Immature natural killer cell (primary cell): ENCODE measurements at regions not wholly inside any gene's neighbourhood (a gene's known extent, or its start where the extent isn't known, plus 50 kb on each side); places are given as distances from the start of the nearest gene placed in this dataset.

Experiments used
- DNase-seq, 3 donors: peaks; one replicate each; pipeline ENCODE4 v3.0.0; 2022; ENCODE audit warnings: mixed read lengths in 1 of 3
- H3K27ac Mint-ChIP-seq, 6 donors: one replicate each; pipeline ENCODE4 v1.8.0; 2020; ENCODE audit warnings: mixed read lengths in 6 of 6, mild to moderate bottlenecking in 5 of 6, inconsistent platforms in 4 of 6, moderate library complexity in 3 of 6
- H3K27me3 Mint-ChIP-seq, 3 donors: one replicate each; pipeline ENCODE4 v1.8.0; 2020 to 2021; ENCODE audit warnings: low read depth in 3 of 3, mild to moderate bottlenecking in 3 of 3, mixed read lengths in 3 of 3, moderate library complexity in 3 of 3, inconsistent platforms in 1 of 3
- H3K36me3 Mint-ChIP-seq, 3 donors: one replicate each; pipeline ENCODE4 v1.8.0; 2020; ENCODE audit warnings: mixed read lengths in 3 of 3, inconsistent platforms in 2 of 3, mild to moderate bottlenecking in 2 of 3
- H3K4me1 Mint-ChIP-seq, 2 donors: one replicate each; pipeline ENCODE4 v1.8.0; 2020; ENCODE audit warnings: inconsistent platforms in 2 of 2, mild to moderate bottlenecking in 2 of 2, mixed read lengths in 2 of 2, moderate library complexity in 1 of 2
- H3K4me3 Mint-ChIP-seq, 5 donors: one replicate each; pipeline ENCODE4 v1.8.0; 2020; ENCODE audit warnings: mild to moderate bottlenecking in 5 of 5, mixed read lengths in 5 of 5, inconsistent platforms in 3 of 5, moderate library complexity in 3 of 5
- H3K9me3 Mint-ChIP-seq, 6 donors: one replicate each; pipeline ENCODE4 v1.8.0; 2020; ENCODE audit warnings: mild to moderate bottlenecking in 6 of 6, mixed read lengths in 6 of 6, inconsistent platforms in 4 of 6, moderate library complexity in 3 of 6

GRCh38 chr3:150079029-150079739 lies 108.5 kb upstream of the PFN2 start:
- Mint-ChIP-seq H3K9me3 (peaks cover 0 to 2% (median 0%) of the 10 kb centered on the region in 6 donors), H3K4me1 (no peaks in the 10 kb centered on the region), H3K27me3 (peaks cover 0 to 2% (median 0%) of the 10 kb centered on the region in 3 donors), H3K36me3 (no peaks in the 10 kb centered on the region), H3K4me3 (no peak overlapping the region), H3K27ac (no peak overlapping the region)
- no peak for DNase-seq

- DNase-seq: no peak
Observed at GRCh38 chr3:150077581-150078247, 107.0 kb upstream of the PFN2 start.

GRCh38 chr3:150077107-150077506 lies 106.4 kb upstream of the PFN2 start:
- Mint-ChIP-seq H3K27ac (no peak overlapping the region), H3K9me3 (peaks cover 0 to 2% (median 0%) of the 10 kb centered on the region in 6 donors), H3K27me3 (peaks cover 0 to 3% (median 2%) of the 10 kb centered on the region in 3 donors), H3K36me3 (no peaks in the 10 kb centered on the region), H3K4me3 (no peak overlapping the region), H3K4me1 (no peaks in the 10 kb centered on the region)
- no peak for DNase-seq

More at GRCh38 chr3:150077581-150078247, 107.0 kb upstream of the PFN2 start:
- H3K4me3 Mint-ChIP-seq: no peak overlapping the region
- H3K4me1 Mint-ChIP-seq: no peaks in the 10 kb centered on the region
- H3K27me3 Mint-ChIP-seq: peaks cover 0 to 2% (median 0%) of the 10 kb centered on the region in 3 donors
- no peak overlapping the region for H3K27ac Mint-ChIP-seq
- H3K36me3 Mint-ChIP-seq: no peaks in the 10 kb centered on the region
- H3K9me3 Mint-ChIP-seq: peaks cover 0 to 2% (median 0%) of the 10 kb centered on the region in 6 donors

GRCh38 chr3:150076443-150076842 lies 105.7 kb upstream of the PFN2 start:
- no peak for DNase-seq
- Mint-ChIP-seq H3K27ac (no peak overlapping the region), H3K9me3 (peaks cover 0 to 2% (median 0%) of the 10 kb centered on the region in 6 donors), H3K27me3 (peaks cover 0 to 3% (median 2%) of the 10 kb centered on the region in 3 donors), H3K4me1 (no peaks in the 10 kb centered on the region), H3K36me3 (no peaks in the 10 kb centered on the region), H3K4me3 (no peak overlapping the region)

GRCh38 chr3:150075417-150075865 lies 104.7 kb upstream of the PFN2 start:
- Mint-ChIP-seq H3K4me3 (no peak overlapping the region), H3K4me1 (no peaks in the 10 kb centered on the region), H3K36me3 (no peaks in the 10 kb centered on the region), H3K27ac (no peak overlapping the region), H3K9me3 (peaks cover 0 to 2% (median 0%) of the 10 kb centered on the region in 6 donors), H3K27me3 (peaks cover 0 to 3% (median 2%) of the 10 kb centered on the region in 3 donors)
- no peak for DNase-seq

GRCh38 chr3:150074697-150075416 lies 104.2 kb upstream of the PFN2 start:
- Mint-ChIP-seq H3K36me3 (no peaks in the 10 kb centered on the region), H3K27me3 (peaks cover 0 to 3% (median 2%) of the 10 kb centered on the region in 3 donors), H3K4me3 (no peak overlapping the region), H3K27ac (no peak overlapping the region), H3K4me1 (no peaks in the 10 kb centered on the region), H3K9me3 (peaks cover 0 to 2% (median 0%) of the 10 kb centered on the region in 6 donors)
- DNase-seq: no peak

- no peak overlapping the region for H3K27ac Mint-ChIP-seq
- peaks cover 0 to 2% (median 0%) of the 10 kb centered on the region in 6 donors for H3K9me3 Mint-ChIP-seq
- DNase-seq: no peak
- H3K27me3 Mint-ChIP-seq: peaks cover 0 to 3% (median 2%) of the 10 kb centered on the region in 3 donors
- H3K4me3 Mint-ChIP-seq: no peak overlapping the region
- H3K4me1 Mint-ChIP-seq: no peaks in the 10 kb centered on the region
- no peaks in the 10 kb centered on the region for H3K36me3 Mint-ChIP-seq
Observed at GRCh38 chr3:150074277-150074676, 103.6 kb upstream of the PFN2 start.

GRCh38 chr3:150073513-150073912 lies 102.8 kb upstream of the PFN2 start:
- Mint-ChIP-seq H3K4me3 (no peak overlapping the region), H3K4me1 (no peaks in the 10 kb centered on the region), H3K9me3 (no peaks in the 10 kb centered on the region), H3K27me3 (peaks cover 0 to 5% (median 3%) of the 10 kb centered on the region in 3 donors), H3K27ac (no peak overlapping the region), H3K36me3 (no peaks in the 10 kb centered on the region)
- DNase-seq: no peak

GRCh38 chr3:150073031-150073430 lies 102.3 kb upstream of the PFN2 start:
- H3K36me3 Mint-ChIP-seq: no peaks in the 10 kb centered on the region
- no peak overlapping the region for H3K4me3 Mint-ChIP-seq
- no peaks in the 10 kb centered on the region for H3K4me1 Mint-ChIP-seq
- no peak for DNase-seq
- no peak overlapping the region for H3K27ac Mint-ChIP-seq
- peaks cover 0 to 5% (median 3%) of the 10 kb centered on the region in 3 donors for H3K27me3 Mint-ChIP-seq
- H3K9me3 Mint-ChIP-seq: no peaks in the 10 kb centered on the region

GRCh38 chr3:150072576-150072975 lies 101.9 kb upstream of the PFN2 start:
- peaks cover 0 to 7% (median 5%) of the 10 kb centered on the region in 3 donors for H3K27me3 Mint-ChIP-seq
- H3K4me1 Mint-ChIP-seq: no peaks in the 10 kb centered on the region
- no peaks in the 10 kb centered on the region for H3K36me3 Mint-ChIP-seq
- no peak overlapping the region for H3K27ac Mint-ChIP-seq
- DNase-seq: no peak
- no peaks in the 10 kb centered on the region for H3K9me3 Mint-ChIP-seq
- H3K4me3 Mint-ChIP-seq: no peak overlapping the region

- Mint-ChIP-seq H3K27me3 (peaks cover 0 to 9% (median 5%) of the 10 kb centered on the region in 3 donors), H3K9me3 (no peaks in the 10 kb centered on the region), H3K4me3 (no peak overlapping the region), H3K36me3 (no peaks in the 10 kb centered on the region), H3K27ac (no peak overlapping the region), H3K4me1 (no peaks in the 10 kb centered on the region)
- no peak for DNase-seq
Observed at GRCh38 chr3:150070271-150070670, 99.6 kb upstream of the PFN2 start.

GRCh38 chr3:150069633-150070032 lies 98.9 kb upstream of the PFN2 start:
- no peak for DNase-seq
- Mint-ChIP-seq H3K27me3 (peaks cover 0 to 9% (median 5%) of the 10 kb centered on the region in 3 donors), H3K4me3 (no peak overlapping the region), H3K36me3 (no peaks in the 10 kb centered on the region), H3K4me1 (no peaks in the 10 kb centered on the region), H3K9me3 (no peaks in the 10 kb centered on the region), H3K27ac (no peak overlapping the region)

- H3K27me3 Mint-ChIP-seq: peaks cover 0 to 9% (median 5%) of the 10 kb centered on the region in 3 donors
- H3K4me1 Mint-ChIP-seq: no peaks in the 10 kb centered on the region
- H3K36me3 Mint-ChIP-seq: no peaks in the 10 kb centered on the region
- H3K4me3 Mint-ChIP-seq: no peak overlapping the region
- no peak overlapping the region for H3K27ac Mint-ChIP-seq
- H3K9me3 Mint-ChIP-seq: no peaks in the 10 kb centered on the region
- DNase-seq: no peak
Observed at GRCh38 chr3:150069154-150069527, 98.4 kb upstream of the PFN2 start.
